ENCODE measurements at regions not wholly inside any gene's neighbourhood (a gene's known extent, or its start where the extent isn't known, plus 50 kb on each side); places are given as distances from the start of the nearest gene placed in this dataset.

DNA sequence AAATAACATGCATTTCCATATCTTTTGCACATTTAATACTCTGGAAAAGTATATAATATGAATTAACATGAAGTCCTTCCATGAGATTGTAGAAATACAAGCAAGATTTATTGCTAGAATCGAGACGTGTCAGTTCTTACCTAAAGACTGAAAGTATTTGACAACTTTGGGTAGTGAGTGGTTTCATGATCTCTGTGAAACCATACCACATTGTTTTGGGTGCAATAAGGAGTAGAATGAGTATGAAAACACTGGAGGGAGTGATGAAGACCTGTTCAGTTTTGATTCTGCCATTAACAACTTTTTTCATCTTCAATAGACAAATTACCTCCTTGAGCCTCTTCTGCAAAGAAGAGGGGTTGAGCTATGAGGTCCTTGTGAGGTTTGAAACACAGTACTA, 133.7 kb downstream of the NUDT12 start:
- TF ChIP-seq CTCF (IDR thresholded peaks at IDR 0.05; ENCODE audit: borderline replicate concordance, control extremely low read depth, extremely low read depth, insufficient read depth, missing control alignments) = no peak
- DNase-seq (ENCODE audit: low spot score) = no peak
- in situ Hi-C loops (cut with MboI; ENCODE audit: low sequenced_read_pairs, unreplicated experiment) = no loop called here

DNA sequence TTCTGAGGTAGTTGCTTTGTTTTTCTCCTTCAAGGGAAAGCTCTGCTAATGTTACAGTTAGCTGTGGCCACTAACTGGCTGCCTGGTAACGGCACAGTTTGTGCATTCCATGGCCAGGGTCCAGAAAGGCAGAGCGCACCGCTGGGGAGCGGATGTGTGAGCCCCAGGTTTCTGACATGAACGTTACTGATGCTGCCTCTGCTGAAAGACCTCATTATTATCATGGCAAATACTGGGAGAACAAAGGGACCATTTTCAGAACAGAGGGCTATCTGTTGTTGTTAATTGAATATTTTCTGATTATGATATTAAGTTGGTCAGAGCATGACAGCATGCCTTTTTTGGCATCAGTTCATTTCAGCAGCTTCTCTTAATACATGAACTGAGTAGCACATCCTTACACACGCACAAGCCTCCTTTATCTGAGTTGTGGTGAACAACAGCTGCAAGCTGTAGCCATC, 134.1 kb downstream of the NUDT12 start:
- TF ChIP-seq CTCF (IDR thresholded peaks at IDR 0.05; ENCODE audit: borderline replicate concordance, control extremely low read depth, extremely low read depth, insufficient read depth, missing control alignments) = no peak
- in situ Hi-C loops (cut with MboI; ENCODE audit: low sequenced_read_pairs, unreplicated experiment) = no loop called here
- DNase-seq (ENCODE audit: low spot score) = no peak

GRCh38 chr5:103427326-103427725, 135.3 kb downstream of the NUDT12 start:
- TF ChIP-seq CTCF (IDR thresholded peaks at IDR 0.05; ENCODE audit: borderline replicate concordance, control extremely low read depth, extremely low read depth, insufficient read depth, missing control alignments) = no peak
- in situ Hi-C loops (cut with MboI; ENCODE audit: low sequenced_read_pairs, unreplicated experiment) = no loop called here
- no peak for DNase-seq (ENCODE audit: low spot score)

DNA sequence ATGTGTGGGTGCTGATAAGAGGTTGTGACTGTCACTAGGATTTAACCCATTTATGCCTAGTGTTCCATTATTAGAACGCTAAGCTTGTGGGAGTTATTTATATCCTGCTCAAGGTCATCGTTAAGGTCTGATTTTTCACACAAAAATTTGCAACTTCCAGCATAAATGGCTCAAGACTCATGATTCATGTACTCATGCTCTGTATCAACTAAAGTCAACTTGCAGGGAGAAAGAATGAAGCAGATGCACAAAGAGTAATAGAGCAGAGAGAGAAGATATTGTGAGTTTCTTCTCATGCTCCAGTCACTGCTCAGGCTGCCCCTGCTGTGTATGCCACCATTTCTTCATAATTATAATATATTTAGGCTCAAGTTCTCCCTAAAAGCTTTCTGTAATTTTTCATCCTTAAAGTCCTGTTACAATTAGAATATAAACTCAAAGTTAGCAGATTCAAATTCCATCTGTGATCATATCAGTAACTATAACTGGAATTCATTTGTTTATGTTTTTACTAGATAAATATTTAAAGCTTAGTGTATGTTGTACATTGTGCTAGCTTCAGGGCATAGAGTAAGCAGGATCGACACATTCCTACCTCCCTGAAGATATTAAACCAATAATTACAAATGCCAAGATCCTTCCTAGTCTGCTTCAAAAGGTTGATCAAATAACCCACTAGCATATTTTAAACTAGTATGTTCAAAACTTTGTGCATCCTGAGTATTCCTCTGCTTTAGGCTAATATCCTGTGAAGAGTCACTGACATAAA, 136.7 kb downstream of the NUDT12 start:
- no peak for DNase-seq (ENCODE audit: low spot score)
- in situ Hi-C loops (cut with MboI; ENCODE audit: low sequenced_read_pairs, unreplicated experiment) = no loop called here
- no peak for TF ChIP-seq CTCF (IDR thresholded peaks at IDR 0.05; ENCODE audit: borderline replicate concordance, control extremely low read depth, extremely low read depth, insufficient read depth, missing control alignments)

- TF ChIP-seq CTCF (IDR thresholded peaks at IDR 0.05; ENCODE audit: borderline replicate concordance, control extremely low read depth, extremely low read depth, insufficient read depth, missing control alignments) = no peak
- in situ Hi-C loops (cut with MboI; ENCODE audit: low sequenced_read_pairs, unreplicated experiment) = no loop called here
- DNase-seq (ENCODE audit: low spot score) = no peak
Measured at GRCh38 chr5:103424453-103425205, 138.0 kb downstream of the NUDT12 start.

GRCh38 chr5:103424026-103424425, 138.6 kb downstream of the NUDT12 start:
- no peak for DNase-seq (ENCODE audit: low spot score)
- in situ Hi-C loops (cut with MboI; ENCODE audit: low sequenced_read_pairs, unreplicated experiment) = no loop called here
- TF ChIP-seq CTCF (IDR thresholded peaks at IDR 0.05; ENCODE audit: borderline replicate concordance, control extremely low read depth, extremely low read depth, insufficient read depth, missing control alignments) = no peak
